NCI-H1417 (cell line): ENCODE measurements at regions not wholly inside any gene's neighbourhood (a gene's known extent, or its start where the extent isn't known, plus 50 kb on each side); places are given as distances from the start of the nearest gene placed in this dataset.
"Not testable (repeated sequence)": the region's sequence is repeated elsewhere in the genome, so short reads cannot be mapped to it uniquely, and the experiment has no call there.

ENCODE experiments used
- DNase-seq, 3 experiments: peaks; one replicate each; lab custom pipeline; 2025; lab: John Stamatoyannopoulos, UW

- DNase-seq: peak in 1 of 3 experiments; percentile 40
Measured at GRCh38 chr3:102905811-102906210, 471.0 kb downstream of the ZPLD1 start.

- DNase-seq: no peak
Measured at GRCh38 chr3:102906818-102907217, 472.0 kb downstream of the ZPLD1 start.

DNA sequence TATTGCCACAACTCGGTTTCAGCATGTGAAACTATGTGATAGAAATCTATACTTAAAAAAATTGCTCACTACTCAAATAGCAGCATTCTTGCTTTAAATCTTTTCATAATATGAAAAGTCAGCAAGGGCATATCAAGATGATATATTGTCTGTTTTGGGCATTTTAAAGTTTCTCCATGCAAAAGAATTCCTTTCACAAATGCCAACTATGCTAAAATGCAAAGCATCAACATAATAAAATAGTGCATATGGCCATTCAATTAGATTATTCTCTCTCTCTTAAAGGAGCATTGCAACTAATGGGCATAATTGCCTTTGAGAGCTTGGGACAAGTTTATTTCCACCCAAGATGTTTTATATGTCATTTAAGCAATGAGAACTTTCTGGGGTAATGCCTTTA is 475.1 kb downstream of the ZPLD1 start:
- DNase-seq: no peak

DNA sequence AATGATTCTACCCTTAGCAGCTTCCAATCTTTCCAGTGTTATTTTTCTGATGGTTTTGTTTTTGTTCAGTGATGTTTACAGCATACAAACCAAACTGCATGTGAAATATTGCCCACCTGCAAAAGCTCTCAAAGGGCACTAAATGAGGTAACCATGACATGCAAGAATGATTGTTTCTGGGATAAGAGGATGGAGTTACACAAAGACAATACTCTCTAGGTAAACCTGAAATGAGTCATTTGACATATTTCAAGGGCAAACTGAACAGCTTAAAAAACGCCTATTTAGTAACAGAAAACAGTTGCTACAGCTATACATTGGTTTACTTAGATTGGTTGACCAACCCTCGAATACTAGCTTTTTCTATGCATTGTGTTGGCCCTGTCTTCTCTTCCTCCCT is 481.7 kb downstream of the ZPLD1 start:
- DNase-seq: peak; percentile 5 to 67 (median 18)

DNA sequence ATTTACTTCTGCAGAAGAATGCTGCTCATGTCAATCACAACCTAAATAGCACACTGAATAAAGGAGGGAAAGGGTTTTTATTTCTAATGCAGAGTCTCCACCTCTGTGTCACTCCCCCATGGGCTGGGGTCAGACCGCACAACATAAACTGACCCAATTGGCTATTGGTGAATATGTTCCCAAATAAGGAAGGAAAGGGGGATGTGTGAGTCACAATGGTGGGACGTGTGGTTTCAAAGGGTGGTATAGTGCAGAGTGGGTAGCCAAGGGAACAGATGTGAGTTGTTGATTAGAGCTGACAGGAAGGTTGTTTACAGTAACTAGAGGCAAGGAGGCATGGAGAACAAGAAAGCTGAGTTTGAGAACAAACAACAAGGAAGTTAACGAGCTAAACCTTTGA is 491.8 kb downstream of the ZPLD1 start:
- DNase-seq: no peak

DNA sequence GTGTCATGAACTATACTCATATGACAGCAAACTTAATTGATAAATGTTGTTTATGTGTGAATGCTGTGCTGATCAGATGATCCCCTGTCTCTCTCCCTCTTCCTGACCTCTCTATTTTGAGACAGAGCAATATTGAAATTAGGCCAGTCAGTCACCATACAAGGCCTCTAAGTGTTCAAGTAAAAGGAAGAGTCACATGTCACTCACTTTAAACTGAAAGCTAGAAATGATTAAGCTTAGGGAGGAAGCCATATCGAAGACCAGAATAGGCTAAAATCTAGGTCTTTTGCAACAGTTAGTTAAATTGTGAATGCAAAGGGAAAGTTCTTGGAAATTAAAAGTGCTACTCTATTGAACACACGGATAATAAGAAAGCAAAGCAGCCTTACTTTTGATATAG is 498.6 kb downstream of the ZPLD1 start:
- DNase-seq: no peak

GRCh38 chr3:102936511-102937045 is 501.8 kb downstream of the ZPLD1 start:
- no peak for DNase-seq

GRCh38 chr3:102941786-102942185 is 507.0 kb downstream of the ZPLD1 start:
- no peak for DNase-seq

DNA sequence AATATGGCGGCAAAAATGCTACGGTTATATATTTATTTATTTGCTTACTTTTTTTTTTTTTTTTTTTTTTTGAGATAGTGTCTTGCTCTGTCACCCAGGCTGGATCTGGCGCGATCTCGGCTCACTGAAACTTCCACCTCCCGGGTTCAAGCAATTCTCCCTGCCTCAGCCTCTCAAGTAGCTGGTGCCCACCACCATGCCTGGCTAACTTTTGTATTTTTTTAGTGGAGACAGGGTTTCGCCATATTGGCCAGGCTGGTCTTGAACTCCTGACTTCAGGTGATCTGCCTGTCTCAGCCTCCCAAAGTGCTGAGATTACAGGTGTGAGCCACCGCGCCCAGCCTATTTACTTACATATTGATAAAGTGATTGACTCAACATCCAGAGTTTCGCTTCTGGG is 511.6 kb downstream of the ZPLD1 start:
- not testable (repeated sequence) for DNase-seq

GRCh38 chr3:102972350-102972749 is 537.5 kb downstream of the ZPLD1 start:
- no peak for DNase-seq

DNA sequence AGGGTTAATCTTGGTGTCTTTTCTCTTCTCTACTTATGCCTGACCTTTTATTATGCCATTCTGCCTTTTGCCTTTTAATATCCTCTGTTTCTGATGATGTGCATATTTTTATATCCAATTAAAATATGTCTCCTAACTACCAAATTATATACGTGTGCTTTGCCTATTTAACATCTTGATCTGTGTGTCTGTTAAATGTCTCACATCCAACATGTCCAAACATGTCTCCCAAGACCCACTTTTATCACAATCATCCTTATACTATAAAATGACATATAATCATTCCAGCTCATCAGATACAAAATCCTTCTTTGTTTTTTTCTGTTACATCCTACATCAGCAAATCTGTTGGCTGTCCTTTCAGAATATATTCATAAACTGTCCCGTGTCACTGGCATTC is 539.5 kb downstream of the ZPLD1 start:
- no peak for DNase-seq

GRCh38 chr3:102979191-102979590 is 544.4 kb downstream of the ZPLD1 start:
- DNase-seq: no peak

DNA sequence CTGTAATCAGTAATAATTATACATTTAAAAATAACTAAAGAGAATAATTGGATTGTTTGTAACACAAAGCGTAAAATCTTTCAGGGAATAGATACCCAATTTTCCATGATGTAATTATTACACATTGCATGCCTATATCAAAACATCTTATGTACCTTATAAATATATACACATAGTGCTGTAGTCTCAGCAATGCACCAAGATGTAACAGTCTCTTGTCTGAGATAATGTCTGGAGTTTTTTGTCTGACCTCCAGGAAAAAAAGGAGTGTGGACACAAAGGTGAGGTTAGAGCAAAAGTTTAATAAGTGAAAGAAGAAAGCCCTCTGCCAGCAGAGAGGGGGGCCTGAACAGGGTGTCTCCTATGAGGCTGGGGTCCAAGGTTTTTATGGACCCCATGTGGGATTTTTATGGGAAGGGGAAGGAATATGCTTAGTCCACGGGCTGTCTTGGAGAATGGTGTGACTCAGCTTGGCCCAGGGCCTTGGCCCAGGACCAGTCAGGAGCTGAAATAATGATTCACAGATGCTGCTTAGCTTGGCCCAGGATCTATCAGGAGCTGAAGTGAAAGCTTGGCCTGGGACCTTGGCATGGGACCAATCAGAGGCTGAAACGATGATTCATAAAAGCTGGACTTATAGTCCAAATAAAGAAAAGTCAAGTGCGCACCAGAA is 545.0 kb downstream of the ZPLD1 start:
- DNase-seq: no peak

DNA sequence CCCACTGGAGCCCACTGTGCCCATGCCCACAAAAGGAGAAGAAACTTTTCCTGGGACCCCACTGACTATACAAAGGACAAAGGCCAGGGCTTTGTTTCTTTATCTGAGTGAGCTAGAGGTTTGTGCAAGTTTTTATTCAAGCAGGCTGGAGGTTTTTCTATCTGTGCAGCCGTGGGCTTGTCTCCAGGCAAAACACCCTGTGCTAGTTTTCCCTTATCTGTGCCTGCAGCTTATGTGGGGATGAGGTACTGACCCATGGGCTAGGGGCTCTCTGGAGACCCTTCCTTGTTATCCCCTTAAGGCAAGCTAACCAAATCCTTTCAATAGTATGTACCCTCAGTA is 545.5 kb downstream of the ZPLD1 start:
- no peak for DNase-seq

- peak; percentile 13 to 63 (median 17) for DNase-seq
Measured at GRCh38 chr3:103002425-103003176, 567.8 kb downstream of the ZPLD1 start.

- no peak for DNase-seq
Measured at GRCh38 chr3:103006526-103007183, 571.8 kb downstream of the ZPLD1 start.

DNA sequence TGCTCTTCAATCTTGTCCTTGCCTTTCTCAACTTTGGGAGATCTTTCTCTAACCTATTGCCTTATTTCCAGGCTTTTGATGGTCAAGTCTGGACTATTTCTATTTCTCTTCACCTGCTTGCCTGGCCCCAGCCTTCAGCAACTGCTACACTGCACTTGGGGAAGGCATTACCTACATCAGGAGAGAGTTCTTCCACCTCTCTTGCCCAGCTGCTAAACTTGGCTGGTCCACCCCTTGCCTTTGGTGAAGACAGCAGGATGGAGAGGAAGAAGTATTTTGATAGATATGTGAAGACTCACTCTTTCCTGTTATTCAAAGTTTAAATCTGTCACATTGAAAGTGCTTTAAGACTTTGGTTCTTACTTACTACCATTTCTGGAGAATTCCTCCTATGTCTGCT is 574.8 kb downstream of the ZPLD1 start:
- no peak for DNase-seq

DNA sequence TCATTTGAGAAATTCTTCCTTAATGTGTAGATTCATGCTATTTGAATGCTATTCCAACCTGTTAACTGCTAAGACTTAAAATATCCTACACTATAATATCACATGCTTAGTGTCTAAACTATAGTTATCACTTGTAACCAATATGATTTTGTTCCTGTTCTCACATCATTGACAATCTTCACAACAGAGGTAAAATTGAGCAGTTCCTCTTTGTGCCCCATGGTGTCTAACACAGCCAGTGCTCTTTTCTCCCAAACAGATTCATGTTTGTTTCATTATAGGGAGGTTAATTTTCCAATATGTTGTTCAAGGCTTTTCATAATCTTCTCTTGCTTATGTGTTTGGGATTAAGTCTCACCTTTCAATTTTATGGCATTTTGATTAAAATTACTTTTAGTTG is 591.1 kb downstream of the ZPLD1 start:
- DNase-seq: no peak

DNA sequence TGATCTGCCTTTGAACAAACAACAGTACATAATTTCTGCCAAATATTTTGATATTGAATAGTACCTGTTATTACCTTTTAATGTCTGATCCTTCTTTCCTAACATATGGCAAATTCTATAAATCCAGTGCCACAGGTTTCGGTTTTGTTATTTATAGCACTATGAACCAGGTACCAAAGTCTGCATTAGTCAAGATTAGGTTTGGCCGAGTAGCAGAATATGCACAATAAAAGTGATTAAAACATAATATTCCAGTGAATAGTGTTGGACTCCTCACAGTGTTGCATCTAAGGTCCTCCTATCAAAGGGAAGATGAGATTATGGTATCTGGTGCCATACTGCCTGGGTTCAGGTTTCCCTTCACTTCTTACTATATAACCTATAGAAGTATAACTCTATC is 599.0 kb downstream of the ZPLD1 start:
- no peak for DNase-seq

DNA sequence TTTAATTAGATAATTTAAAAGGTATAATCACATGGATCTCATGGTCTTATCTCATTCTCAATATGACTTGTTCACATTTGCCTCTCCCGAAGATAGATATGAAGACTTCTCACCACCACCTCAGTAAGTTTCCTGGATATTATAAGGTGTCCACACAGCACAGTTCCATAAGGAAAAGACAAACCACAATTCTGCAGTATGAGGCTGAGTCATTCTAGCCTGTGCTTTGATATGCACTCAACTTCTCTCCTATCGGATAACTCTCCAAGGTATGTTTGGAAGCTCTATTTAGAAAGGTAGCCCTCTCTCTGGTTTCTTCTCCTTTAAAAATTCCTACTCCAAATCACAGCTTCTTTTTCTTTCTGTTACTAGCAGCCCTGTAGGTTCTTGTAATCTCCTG is 612.8 kb downstream of the ZPLD1 start:
- DNase-seq: no peak

GRCh38 chr3:103048068-103048722 is 613.4 kb downstream of the ZPLD1 start:
- no peak for DNase-seq

- DNase-seq: no peak
Measured at GRCh38 chr3:103052236-103052830, 617.5 kb downstream of the ZPLD1 start.
